K562 (cell line): ENCODE measurements at regions not wholly inside any gene's neighbourhood (a gene's known extent, or its start where the extent isn't known, plus 50 kb on each side); places are given as distances from the start of the nearest gene placed in this dataset.

ENCODE experiments used
- ATAC-seq: fragments of 200-7000 bp; cut with Tn5 transposase; 3 replicates; pipeline ENCODE4 v1.9.1; 2020; ENCODE audit warnings: moderate library complexity
- BruUV-seq: library from RNA; stranded (reverse); fragments of 400-500 nt; replicated peaks from 2 replicates; lab custom pipeline; 2021; lab: Mats Ljungman, UMichigan
- CTCF ChIA-PET: fragments of 300-600 bp; formaldehyde crosslinking; extraction: SDS; loops from one replicate; lab custom pipeline; 2021; ENCODE audit warnings: low intra/inter-chr PET ratio; lab: Yijun Ruan, JAX
- POLR2A ChIA-PET: fragments of 300-600, 350-650 bp; sonication (Branson Sonifier 250); formaldehyde crosslinking; extraction: SDS; loops from one replicate; lab custom pipeline; 2021; ENCODE audit warnings: antibody characterized with exemption, inconsistent platforms; lab: Yijun Ruan, JAX
- DNase-seq, 4 experiments: peaks; one replicate each; pipeline versions ENCODE4 v3.0.0 to v3.0.0-alpha.2; 2011 to 2018; ENCODE audit warnings: low spot score in 3 of 4, mixed read lengths in 3 of 4; ENCODE audit errors: extremely low read depth in 1 of 4
- FAIRE-seq: peaks from 2 replicates; lab custom pipeline; 2011; peaks lifted over from hg19 to GRCh38; lab: Jason Lieb, UNC
- H2AFZ ChIP-seq: 2 replicates; pipeline ENCODE4 v1.6.0; 2011; ENCODE audit warnings: low read depth, low read length, control low read depth, inconsistent platforms
- H3K27ac ChIP-seq: fragments of 200-600 bp; 3 replicates; pipeline ENCODE4 v1.8.0; 2011; ENCODE audit warnings: low read depth, mild to moderate bottlenecking, control low read depth, inconsistent platforms, low read length, moderate library complexity, mixed read lengths; ENCODE audit errors: extremely low read depth
- H3K27me3 ChIP-seq, 2 experiments: fragments of 300-600 bp in 1 of 2; 2 replicates in 1 of 2; 3 replicates in 1 of 2; pipeline versions ENCODE4 v1.6.0 to v1.8.0; 2011; ENCODE audit warnings: inconsistent platforms in 2 of 2, low read length in 2 of 2, mild to moderate bottlenecking in 1 of 2, mixed read lengths in 1 of 2, moderate library complexity in 1 of 2; ENCODE audit not compliant: control insufficient read depth in 2 of 2, insufficient read depth in 2 of 2
- H3K36me3 ChIP-seq: fragments of 300-600 bp; 3 replicates; pipeline ENCODE4 v1.8.0; 2011; ENCODE audit warnings: mild to moderate bottlenecking, low read length, inconsistent platforms; ENCODE audit not compliant: control insufficient read depth, insufficient read depth
- H3K4me1 ChIP-seq, 2 experiments: fragments of 200-600 bp in 1 of 2; replicated peaks in 1 of 2; 2 replicates in 1 of 2; 3 replicates in 1 of 2; pipeline versions ENCODE4 v1.5.1 to v1.8.0; 2011; ENCODE audit warnings: inconsistent platforms in 2 of 2, low read length in 2 of 2, mild to moderate bottlenecking in 1 of 2, mixed read lengths in 1 of 2, moderate library complexity in 1 of 2; ENCODE audit not compliant: control insufficient read depth in 2 of 2, insufficient read depth in 2 of 2
- H3K4me2 ChIP-seq: 2 replicates; pipeline ENCODE4 v1.6.1; 2011; ENCODE audit warnings: low read length, control low read depth, inconsistent platforms, mixed read lengths; ENCODE audit not compliant: insufficient read depth
- H3K4me3 ChIP-seq: fragments of 200-600 bp; sonication (generic), shearing (Covaris generic); 2 replicates; pipeline ENCODE4 v1.5.1; 2016; ENCODE audit warnings: control low read depth, inconsistent platforms
- H3K79me2 ChIP-seq: fragments of 200-600 bp; 3 replicates; pipeline ENCODE4 v1.8.0; 2011; ENCODE audit warnings: low read length, inconsistent platforms; ENCODE audit not compliant: control insufficient read depth, insufficient read depth
- H3K9ac ChIP-seq, 2 experiments: 2 replicates each; pipeline versions ENCODE4 v1.6.0 to v1.6.1; 2011; ENCODE audit warnings: low read depth in 2 of 2, low read length in 2 of 2, control low read depth in 1 of 2, inconsistent platforms in 1 of 2, mild to moderate bottlenecking in 1 of 2, mixed read lengths in 1 of 2; ENCODE audit not compliant: insufficient read depth in 1 of 2
- H3K9me1 ChIP-seq: one replicate; pipeline ENCODE4 v1.6.0; 2011; ENCODE audit warnings: inconsistent platforms, mild to moderate bottlenecking, low read length, moderate library complexity; ENCODE audit not compliant: control insufficient read depth, insufficient read depth
- H3K9me3 ChIP-seq: replicated peaks from 2 replicates; pipeline ENCODE4 v1.5.1; 2011; ENCODE audit warnings: low read depth, low read length, inconsistent platforms; ENCODE audit not compliant: control insufficient read depth, insufficient read depth
- H4K20me1 ChIP-seq: replicated peaks from 2 replicates; pipeline ENCODE4 v1.6.1; 2011; ENCODE audit warnings: low read length, inconsistent platforms, mixed read lengths; ENCODE audit not compliant: control insufficient read depth, insufficient read depth
- ATF7 ChIP-seq: fragments of 450-650 bp; IDR thresholded peaks from 2 replicates; pipeline ENCODE4 v1.7.1; 2014; ENCODE audit warnings: mild to moderate bottlenecking, moderate library complexity
- EP400 ChIP-seq: fragments of 450-650 bp; IDR thresholded peaks from 2 replicates; pipeline ENCODE4 v1.6.1; 2017; ENCODE audit warnings: antibody characterized with exemption, mild to moderate bottlenecking, moderate library complexity
- MAZ ChIP-seq, 2 experiments: fragments of 450-650 bp in 1 of 2; sonication (generic) in 1 of 2; formaldehyde crosslinking; IDR thresholded peaks in 1 of 2; conservative IDR thresholded peaks in 1 of 2; 2 replicates each; pipeline versions ENCODE4 v1.4.0 to v1.5.0; 2020; ENCODE audit warnings: mild to moderate bottlenecking in 1 of 2, missing genetic modification reagents in 1 of 2
- SLC30A9 ChIP-seq: fragments of 250-450 bp; sonication (Bioruptor Pico); IDR thresholded peaks from 2 replicates; pipeline ENCODE4 v1.8.0; 2022; ENCODE audit warnings: mild to moderate bottlenecking, moderate library complexity
- SPI1 ChIP-seq: IDR thresholded peaks from 2 replicates; pipeline ENCODE4 v1.6.1; 2011; ENCODE audit warnings: low read depth, low read length, control low read depth, borderline replicate concordance
- ZNF347 ChIP-seq: fragments of 450-650 bp; formaldehyde crosslinking; IDR thresholded peaks from 2 replicates; pipeline ENCODE4 v1.4.0; 2020; ENCODE audit warnings: low read depth, mild to moderate bottlenecking, moderate library complexity
- WGBS: fragments of 100-300 bp; shearing (Covaris generic); methylation state at CpG from one replicate; pipeline ENCODE4 v1.1.6; 2016; ENCODE audit warnings: low coverage, mixed read lengths; ENCODE audit not compliant: insufficient coverage; ENCODE audit errors: missing lambda C conversion rate; 5-methylcytosine and 5-hydroxymethylcytosine counted together
- in situ Hi-C: fragments of 300-500 bp; cut with MboI; formaldehyde crosslinking; loops from 4 replicates; pipeline ENCODE4 v1.15.0; 2018; ENCODE audit warnings: inconsistent platforms, mixed read lengths
- intact Hi-C: fragments of 100-400 bp; cut with micrococcal nuclease; formaldehyde crosslinking; loops from 2 replicates; pipeline ENCODE4 v1.14.2; 2022

- Histone ChIP-seq H3K4me1 (no peaks in the 10 kb centered on the region), H3K79me2 (no peaks in the 10 kb centered on the region), H3K4me2 (no peak overlapping the region), H3K27ac (no peak overlapping the region), H3K9me1 (no peaks in the 10 kb centered on the region), H2AFZ (no peak overlapping the region), H4K20me1 (no peaks in the 10 kb centered on the region), H3K36me3 (no peaks in the 10 kb centered on the region), H3K9ac (no peak overlapping the region), H3K4me3 (no peak overlapping the region), H3K27me3 (peaks cover 0 to 3% of the 10 kb centered on the region in 2 experiments; a peak in 1 of 5 replicates), H3K9me3 (no peaks in the 10 kb centered on the region)
- 5% methylated on average over 11 of the region's 11 CpGs for WGBS
- BruUV-seq: no TSS peak
- ChIA-PET CTCF (no interaction called here), POLR2A (interaction anchor here (0.7 kb wide), 1 partner anchor 1311 kb away, joined by 4 read pairs; no protein-coding TSS in a partner anchor)
- FAIRE-seq (no peak), ATAC-seq (no peak), DNase-seq (no peak)
- intact Hi-C loops (no loop called here), in situ Hi-C loops (no loop called here)
- TF ChIP-seq SPI1 (0 out of 2 replicates have a peak, but pooled peaks have one; percentile 20), EP400 (no peak), MAZ (CRISPR knock-in tag; conservative IDR thresholded peaks at IDR 0.05 in 1 of 2, IDR thresholded peaks at IDR 0.05 in 1 of 2) (no peak), SLC30A9 (CRISPR knock-in tag) (no peak), ATF7 (no peak), ZNF347 (CRISPR knock-in tag) (no peak)
Observed at GRCh38 chr12:105822131-105823105, 316.3 kb downstream of the NUAK1 start.
